ENCODE measurements at regions not wholly inside any gene's neighbourhood (a gene's known extent, or its start where the extent isn't known, plus 50 kb on each side); places are given as distances from the start of the nearest gene placed in this dataset.

GRCh38 chr10:105409370-105409769 lies 768.3 kb downstream of the SORCS3 start:
- TF ChIP-seq CTCF (IDR thresholded peaks at IDR 0.05; ENCODE audit: low read depth, low read length, poor library complexity, severe bottlenecking) (no peak), EZH2phosphoT487 (IDR thresholded peaks at IDR 0.05; ENCODE audit: borderline replicate concordance, low read length) (no peak)
